KMS-11 (cell line): ENCODE measurements at regions not wholly inside any gene's neighbourhood (a gene's known extent, or its start where the extent isn't known, plus 50 kb on each side); places are given as distances from the start of the nearest gene placed in this dataset.

Experiments
- H2AFZ ChIP-seq: fragments of 200-600 bp; sonication (generic); 2 replicates; pipeline ENCODE4 v1.6.1; 2016; ENCODE audit warnings: antibody characterized with exemption, mixed run types, low read depth
- H3K27ac ChIP-seq: fragments of 200-600 bp; sonication (generic); 2 replicates; pipeline ENCODE4 v1.6.1; 2016; ENCODE audit warnings: mild to moderate bottlenecking, mixed run types
- H3K27me3 ChIP-seq: fragments of 200-600 bp; sonication (generic); 2 replicates; pipeline ENCODE4 v1.6.1; 2017; ENCODE audit warnings: mild to moderate bottlenecking, low read depth, mixed run types, moderate library complexity; ENCODE audit not compliant: insufficient read depth
- H3K36me3 ChIP-seq: fragments of 200-600 bp; sonication (generic); 2 replicates; pipeline ENCODE4 v1.6.1; 2017; ENCODE audit warnings: mild to moderate bottlenecking, mixed run types; ENCODE audit not compliant: insufficient read depth
- H3K4me1 ChIP-seq: fragments of 200-600 bp; sonication (generic); 2 replicates; pipeline ENCODE4 v1.6.1; 2016; ENCODE audit warnings: mild to moderate bottlenecking, low read depth, mixed run types; ENCODE audit not compliant: poor library complexity, severe bottlenecking
- H3K4me2 ChIP-seq: fragments of 200-600 bp; sonication (generic); 2 replicates; pipeline ENCODE4 v1.7.0; 2016; ENCODE audit warnings: mild to moderate bottlenecking, mixed run types
- H3K4me3 ChIP-seq: fragments of 200-600 bp; sonication (generic); IDR thresholded peaks from 2 replicates; pipeline ENCODE4 v1.6.1; 2017; ENCODE audit warnings: low read depth, low read length, mixed read lengths; ENCODE audit not compliant: insufficient read depth
- H3K79me2 ChIP-seq: fragments of 200-600 bp; sonication (generic); 2 replicates; pipeline ENCODE4 v1.6.1; 2016; ENCODE audit warnings: low read depth, mixed run types; ENCODE audit not compliant: insufficient read depth
- H3K9ac ChIP-seq: fragments of 200-600 bp; sonication (generic); 2 replicates; pipeline ENCODE4 v1.6.1; 2016; ENCODE audit warnings: mild to moderate bottlenecking, mixed run types
- H4K20me1 ChIP-seq: fragments of 200-600 bp; sonication (generic); 2 replicates; pipeline ENCODE4 v1.6.1; 2016; ENCODE audit warnings: mild to moderate bottlenecking, mixed run types; ENCODE audit not compliant: insufficient read depth
- CTCF ChIP-seq: fragments of 200-600 bp; sonication (generic); conservative IDR thresholded peaks from 2 replicates; pipeline ENCODE4 v1.6.1; 2017; ENCODE audit warnings: low read depth, mild to moderate bottlenecking, antibody characterized with exemption, low read length, moderate library complexity, mixed read lengths

GRCh38 chr15:79195239-79195638, 87.3 kb upstream of the ANKRD34C start:
- no peaks in the 10 kb centered on the region for H3K4me1 ChIP-seq
- no peaks in the 10 kb centered on the region for H3K36me3 ChIP-seq
- TF ChIP-seq CTCF = no peak
- H3K27ac ChIP-seq = no peak overlapping the region
- H4K20me1 ChIP-seq = no peaks in the 10 kb centered on the region
- no peaks in the 10 kb centered on the region for H3K79me2 ChIP-seq
- no peak overlapping the region for H3K4me2 ChIP-seq
- no peak overlapping the region for H2AFZ ChIP-seq
- no peak overlapping the region for H3K4me3 ChIP-seq
- H3K9ac ChIP-seq = no peak overlapping the region
- H3K27me3 ChIP-seq = no peaks in the 10 kb centered on the region

GRCh38 chr15:79194386-79194785, 88.1 kb upstream of the ANKRD34C start:
- no peaks in the 10 kb centered on the region for H3K27me3 ChIP-seq
- no peak overlapping the region for H3K27ac ChIP-seq
- no peaks in the 10 kb centered on the region for H3K36me3 ChIP-seq
- no peak for TF ChIP-seq CTCF
- no peaks in the 10 kb centered on the region for H3K4me1 ChIP-seq
- H3K4me3 ChIP-seq = no peak overlapping the region
- no peaks in the 10 kb centered on the region for H3K79me2 ChIP-seq
- no peak overlapping the region for H3K9ac ChIP-seq
- no peak overlapping the region for H3K4me2 ChIP-seq
- no peak overlapping the region for H2AFZ ChIP-seq
- H4K20me1 ChIP-seq = no peaks in the 10 kb centered on the region

- H4K20me1 ChIP-seq = no peaks in the 10 kb centered on the region
- no peaks in the 10 kb centered on the region for H3K36me3 ChIP-seq
- H3K4me3 ChIP-seq = no peak overlapping the region
- no peak overlapping the region for H2AFZ ChIP-seq
- H3K4me1 ChIP-seq = no peaks in the 10 kb centered on the region
- H3K4me2 ChIP-seq = no peak overlapping the region
- no peak for TF ChIP-seq CTCF
- H3K79me2 ChIP-seq = no peaks in the 10 kb centered on the region
- no peak overlapping the region for H3K27ac ChIP-seq
- no peaks in the 10 kb centered on the region for H3K27me3 ChIP-seq
- H3K9ac ChIP-seq = no peak overlapping the region
These were observed 89.0 kb upstream of the ANKRD34C start for GRCh38 chr15:79193549-79193948.

- no peak overlapping the region for H3K4me3 ChIP-seq
These were observed 89.4 kb upstream of the ANKRD34C start for GRCh38 chr15:79193103-79193502.

More at GRCh38 chr15:79193103-79193502, 89.4 kb upstream of the ANKRD34C start:
- Histone ChIP-seq H3K9ac (no peak overlapping the region), H3K4me1 (no peaks in the 10 kb centered on the region), H3K36me3 (no peaks in the 10 kb centered on the region), H2AFZ (no peak overlapping the region), H3K4me2 (no peak overlapping the region), H3K27ac (no peak overlapping the region), H4K20me1 (no peaks in the 10 kb centered on the region), H3K27me3 (no peaks in the 10 kb centered on the region), H3K79me2 (no peaks in the 10 kb centered on the region)
- TF ChIP-seq CTCF = no peak
